CD14-positive monocyte (primary cell): ENCODE measurements at regions not wholly inside any gene's neighbourhood (a gene's known extent, or its start where the extent isn't known, plus 50 kb on each side); places are given as distances from the start of the nearest gene placed in this dataset.

ENCODE experiments used
- DNase-seq, 3 donors: peaks; one replicate each; pipeline ENCODE4 v3.0.0-alpha.2; 2011 to 2022
- H2AFZ ChIP-seq: 2 replicates; pipeline ENCODE4 v1.6.0; 2012; ENCODE audit warnings: mild to moderate bottlenecking, low read depth, low read length, inconsistent platforms; ENCODE audit not compliant: insufficient read depth, poor library complexity, severe bottlenecking
- H3K27ac ChIP-seq, 2 donors: 1 replicate in 1 of 2; 2 replicates in 1 of 2; pipeline ENCODE4 v1.5.1; 2012 to 2013; ENCODE audit warnings: low read length in 2 of 2, control low read depth in 1 of 2, inconsistent platforms in 1 of 2, low read depth in 1 of 2, mild to moderate bottlenecking in 1 of 2
- H3K27me3 ChIP-seq, 2 donors: one replicate each; pipeline versions ENCODE4 v1.6.0 to v1.6.1; 2011 to 2013; ENCODE audit warnings: low read length in 2 of 2; ENCODE audit not compliant: control insufficient read depth in 2 of 2, insufficient read depth in 2 of 2
- H3K36me3 ChIP-seq, 2 donors: replicated peaks in 1 of 2; 1 replicate in 1 of 2; 2 replicates in 1 of 2; pipeline versions ENCODE4 v1.5.1 to v1.6.1; 2012 to 2013; ENCODE audit warnings: low read length in 2 of 2, control low read depth in 1 of 2, inconsistent platforms in 1 of 2, mild to moderate bottlenecking in 1 of 2; ENCODE audit not compliant: insufficient read depth in 2 of 2, control insufficient read depth in 1 of 2
- H3K4me1 ChIP-seq, 2 donors: 1 replicate in 1 of 2; 2 replicates in 1 of 2; pipeline versions ENCODE4 v1.5.1 to v1.6.1; 2012 to 2013; ENCODE audit warnings: low read length in 2 of 2, control low read depth in 1 of 2, inconsistent platforms in 1 of 2, mild to moderate bottlenecking in 1 of 2, moderate library complexity in 1 of 2; ENCODE audit not compliant: insufficient read depth in 2 of 2, control insufficient read depth in 1 of 2
- H3K4me2 ChIP-seq: replicated peaks from 2 replicates; pipeline ENCODE3; 2012; ENCODE audit warnings: low read length, moderate library complexity, mild to moderate bottlenecking; ENCODE audit not compliant: poor library complexity, severe bottlenecking; ENCODE audit errors: extremely low read depth
- H3K4me3 ChIP-seq, 3 experiments: fragments of 200-600 bp in 1 of 3; sonication (generic) in 1 of 3; replicated peaks in 1 of 3; 1 replicate in 2 of 3; 2 replicates in 1 of 3; pipeline ENCODE4 v1.5.1; 2011 to 2013; ENCODE audit warnings: low read length in 3 of 3, mild to moderate bottlenecking in 3 of 3, control low read depth in 2 of 3, low read depth in 2 of 3, inconsistent platforms in 1 of 3, moderate library complexity in 1 of 3
- H3K79me2 ChIP-seq: 2 replicates; pipeline ENCODE4 v1.6.0; 2012; ENCODE audit warnings: mild to moderate bottlenecking, control low read depth, inconsistent platforms, low read length, moderate library complexity; ENCODE audit not compliant: insufficient read depth
- H3K9ac ChIP-seq: 2 replicates; pipeline ENCODE4 v1.6.0; 2017; ENCODE audit warnings: low read length, mild to moderate bottlenecking; ENCODE audit not compliant: insufficient read depth, poor library complexity, severe bottlenecking
- H3K9me3 ChIP-seq, 2 donors: replicated peaks in 1 of 2; 1 replicate in 1 of 2; 2 replicates in 1 of 2; pipeline versions ENCODE4 v1.5.1 to v1.6.1; 2012 to 2013; ENCODE audit warnings: low read length in 2 of 2, control low read depth in 1 of 2; ENCODE audit not compliant: control insufficient read depth in 1 of 2, insufficient read depth in 1 of 2
- H4K20me1 ChIP-seq: 2 replicates; pipeline ENCODE4 v1.6.0; 2012; ENCODE audit warnings: mild to moderate bottlenecking, low read length, control low read depth, moderate library complexity; ENCODE audit not compliant: insufficient read depth
- H3K27ac Mint-ChIP-seq, 7 donors: one replicate each; pipeline ENCODE4 v1.8.0; 2020; ENCODE audit warnings: mild to moderate bottlenecking in 7 of 7, mixed read lengths in 7 of 7, moderate library complexity in 6 of 7, inconsistent platforms in 2 of 7
- H3K27me3 Mint-ChIP-seq, 3 donors: one replicate each; pipeline ENCODE4 v1.8.0; 2021 to 2022; ENCODE audit warnings: low read depth in 3 of 3, mild to moderate bottlenecking in 3 of 3, mixed read lengths in 3 of 3, moderate library complexity in 3 of 3, inconsistent platforms in 1 of 3
- H3K36me3 Mint-ChIP-seq, 2 donors: one replicate each; pipeline ENCODE4 v1.8.0; 2020; ENCODE audit warnings: mixed read lengths in 2 of 2, inconsistent platforms in 1 of 2, mild to moderate bottlenecking in 1 of 2
- H3K4me1 Mint-ChIP-seq: one replicate; pipeline ENCODE4 v1.8.0; 2020; ENCODE audit warnings: mild to moderate bottlenecking, mixed read lengths
- H3K4me3 Mint-ChIP-seq, 2 donors: one replicate each; pipeline ENCODE4 v1.8.0; 2020; ENCODE audit warnings: mild to moderate bottlenecking in 2 of 2, mixed read lengths in 2 of 2, moderate library complexity in 1 of 2
- H3K9me3 Mint-ChIP-seq, 7 donors: one replicate each; pipeline ENCODE4 v1.8.0; 2020 to 2022; ENCODE audit warnings: mixed read lengths in 7 of 7, mild to moderate bottlenecking in 6 of 7, moderate library complexity in 6 of 7, inconsistent platforms in 2 of 7
- CTCF ChIP-seq: fragments of 200-600 bp; IDR thresholded peaks from one replicate; pipeline ENCODE4 v1.8.0; 2022; ENCODE audit warnings: antibody characterized with exemption, mild to moderate bottlenecking
- WGBS: methylation state at CpG from one replicate; pipeline ENCODE4 v1.1.5; 2013; ENCODE audit warnings: missing lambda C conversion rate; ENCODE audit not compliant: insufficient coverage; 5-methylcytosine and 5-hydroxymethylcytosine counted together
- intact Hi-C, 2 donors: fragments of 100-400 bp; cut with micrococcal nuclease; formaldehyde crosslinking; loops; one replicate each; pipeline versions ENCODE4 v1.15.0 to v1.15.1; 2023

- H2AFZ ChIP-seq: no peak overlapping the region
- no peak overlapping the region for H3K4me3 ChIP-seq
- H3K4me3 Mint-ChIP-seq: no peak overlapping the region
- no peaks in the 10 kb centered on the region for H4K20me1 ChIP-seq
- H3K9me3 ChIP-seq: no peaks in the 10 kb centered on the region
- H3K27me3 Mint-ChIP-seq: peaks cover 1 to 7% (median 2%) of the 10 kb centered on the region in 3 donors
- H3K4me1 ChIP-seq: peaks cover 22 to 30% of the 10 kb centered on the region in 2 donors
- H3K9ac ChIP-seq: no peak overlapping the region
- no peak overlapping the region for H3K4me2 ChIP-seq
- no peak overlapping the region for H3K27ac ChIP-seq
- H3K9me3 Mint-ChIP-seq: peaks cover 0 to 6% (median 2%) of the 10 kb centered on the region in 7 donors
- WGBS: 94% methylated on average over 6 of the region's 8 CpGs
- H3K79me2 ChIP-seq: no peaks in the 10 kb centered on the region
- H3K27ac Mint-ChIP-seq: peak overlapping the region in 1 of 7 donors; percentile 45
- DNase-seq: no peak
- intact Hi-C loops: no loop called here
- peaks cover 29% of the 10 kb centered on the region for H3K4me1 Mint-ChIP-seq
- H3K36me3 ChIP-seq: no peaks in the 10 kb centered on the region
- no peaks in the 10 kb centered on the region for H3K27me3 ChIP-seq
- no peak for TF ChIP-seq CTCF
- H3K36me3 Mint-ChIP-seq: no peaks in the 10 kb centered on the region
Measured at GRCh38 chr2:215613280-215613679, 177.4 kb upstream of the FN1 start.

- WGBS: 100% methylated on average over 2 of the region's 2 CpGs
- peaks cover 29% of the 10 kb centered on the region for H3K4me1 Mint-ChIP-seq
Measured at GRCh38 chr2:215612786-215613185, 176.9 kb upstream of the FN1 start.

More at GRCh38 chr2:215612786-215613185, 176.9 kb upstream of the FN1 start:
- DNase-seq: peak in 2 of 3 donors; percentile 12 to 55
- H4K20me1 ChIP-seq: no peaks in the 10 kb centered on the region
- H3K36me3 ChIP-seq: no peaks in the 10 kb centered on the region
- TF ChIP-seq CTCF: no peak
- H3K36me3 Mint-ChIP-seq: no peaks in the 10 kb centered on the region
- intact Hi-C loops: no loop called here
- peak overlapping the region in 4 of 7 donors; percentile 6 to 52 (median 40) for H3K27ac Mint-ChIP-seq
- H3K4me3 Mint-ChIP-seq: no peak overlapping the region
- H3K27ac ChIP-seq: no peak overlapping the region
- H3K4me1 ChIP-seq: peaks cover 22 to 30% of the 10 kb centered on the region in 2 donors
- H2AFZ ChIP-seq: no peak overlapping the region
- no peaks in the 10 kb centered on the region for H3K27me3 ChIP-seq
- H3K9me3 ChIP-seq: no peaks in the 10 kb centered on the region
- H3K4me3 ChIP-seq: no peak overlapping the region
- no peak overlapping the region for H3K9ac ChIP-seq
- H3K4me2 ChIP-seq: no peak overlapping the region
- peaks cover 0 to 3% (median under 1%) of the 10 kb centered on the region in 7 donors for H3K9me3 Mint-ChIP-seq
- H3K27me3 Mint-ChIP-seq: peaks cover 1 to 6% (median 2%) of the 10 kb centered on the region in 3 donors
- no peaks in the 10 kb centered on the region for H3K79me2 ChIP-seq
